A673 (cell line): ENCODE measurements at regions not wholly inside any gene's neighbourhood (a gene's known extent, or its start where the extent isn't known, plus 50 kb on each side); places are given as distances from the start of the nearest gene placed in this dataset.

ENCODE experiments used
- BruUV-seq: library from RNA; stranded (reverse); fragments of 400-500 nt; replicated peaks from 2 replicates; lab custom pipeline; 2021; lab: Mats Ljungman, UMichigan
- CTCF ChIA-PET: fragments of 300-600 bp; sonication (Branson Sonifier 250); formaldehyde crosslinking; loops from one replicate; lab custom pipeline; 2022; ENCODE audit warnings: antibody characterized with exemption; lab: Charles Lee
- POLR2A ChIA-PET: fragments of 300-600 bp; sonication (Branson Sonifier 250); formaldehyde crosslinking; loops from one replicate; lab custom pipeline; 2022; ENCODE audit warnings: antibody characterized with exemption; ENCODE audit not compliant: low non-redundant PET; lab: Charles Lee
- DNase-seq: peaks from one replicate; pipeline ENCODE4 v3.0.0-alpha.2; 2015; ENCODE audit warnings: low spot score
- H3K27ac ChIP-seq: fragments of 200-600 bp; sonication (generic); 2 replicates; pipeline ENCODE4 v1.5.1; 2016; ENCODE audit warnings: mixed run types, low read depth, mild to moderate bottlenecking, mixed read lengths, antibody characterized with exemption, low read length; ENCODE audit not compliant: poor library complexity, severe bottlenecking
- H3K27me3 ChIP-seq: fragments of 200-600 bp; sonication (generic); replicated peaks from 2 replicates; pipeline ENCODE4 v1.6.1; 2017; ENCODE audit warnings: mixed run types, low read depth, mild to moderate bottlenecking, mixed read lengths, antibody characterized with exemption, low read length; ENCODE audit not compliant: insufficient read depth, poor library complexity
- H3K36me3 ChIP-seq: fragments of 200-600 bp; sonication (generic); 2 replicates; pipeline ENCODE4 v1.6.1; 2016; ENCODE audit warnings: mixed run types, mild to moderate bottlenecking, mixed read lengths, antibody characterized with exemption, low read length; ENCODE audit not compliant: insufficient read depth, poor library complexity, severe bottlenecking
- H3K4me1 ChIP-seq: fragments of 200-600 bp; sonication (generic); 2 replicates; pipeline ENCODE4 v1.6.1; 2017; ENCODE audit warnings: mixed run types, mild to moderate bottlenecking, mixed read lengths, antibody characterized with exemption, low read length; ENCODE audit not compliant: insufficient read depth, poor library complexity, severe bottlenecking
- H3K4me3 ChIP-seq: fragments of 200-600 bp; sonication (generic); 2 replicates; pipeline ENCODE4 v1.5.1; 2016; ENCODE audit warnings: low read depth, mixed run types, mild to moderate bottlenecking, mixed read lengths, low read length; ENCODE audit not compliant: poor library complexity, severe bottlenecking
- H3K9me3 ChIP-seq: fragments of 200-600 bp; sonication (generic); 2 replicates; pipeline ENCODE4 v1.6.1; 2016; ENCODE audit warnings: mixed run types, low read depth, mild to moderate bottlenecking, mixed read lengths, antibody characterized with exemption, low read length; ENCODE audit not compliant: poor library complexity, severe bottlenecking
- EZH2 ChIP-seq: fragments of 200-600 bp; sonication (generic); IDR thresholded peaks from 2 replicates; pipeline ENCODE4 v1.6.1; 2017; ENCODE audit warnings: borderline replicate concordance, low read depth, mild to moderate bottlenecking, mixed read lengths, antibody characterized with exemption, low read length; ENCODE audit not compliant: poor library complexity, severe bottlenecking
- intact Hi-C: fragments of 100-400 bp; cut with micrococcal nuclease; formaldehyde crosslinking; loops from one replicate; pipeline ENCODE4 v1.10.0; 2022; ENCODE audit not compliant: unreplicated experiment
- TF ChIP-seq, protein P1 (sequence below): fragments of 300-800, 200-600 bp; sonication (generic); conservative IDR thresholded peaks from 2 replicates; pipeline ENCODE4 v1.5.1; 2017; ENCODE audit warnings: low read depth, mild to moderate bottlenecking, antibody characterized with exemption, low read length, moderate library complexity, mixed read lengths

DNA sequence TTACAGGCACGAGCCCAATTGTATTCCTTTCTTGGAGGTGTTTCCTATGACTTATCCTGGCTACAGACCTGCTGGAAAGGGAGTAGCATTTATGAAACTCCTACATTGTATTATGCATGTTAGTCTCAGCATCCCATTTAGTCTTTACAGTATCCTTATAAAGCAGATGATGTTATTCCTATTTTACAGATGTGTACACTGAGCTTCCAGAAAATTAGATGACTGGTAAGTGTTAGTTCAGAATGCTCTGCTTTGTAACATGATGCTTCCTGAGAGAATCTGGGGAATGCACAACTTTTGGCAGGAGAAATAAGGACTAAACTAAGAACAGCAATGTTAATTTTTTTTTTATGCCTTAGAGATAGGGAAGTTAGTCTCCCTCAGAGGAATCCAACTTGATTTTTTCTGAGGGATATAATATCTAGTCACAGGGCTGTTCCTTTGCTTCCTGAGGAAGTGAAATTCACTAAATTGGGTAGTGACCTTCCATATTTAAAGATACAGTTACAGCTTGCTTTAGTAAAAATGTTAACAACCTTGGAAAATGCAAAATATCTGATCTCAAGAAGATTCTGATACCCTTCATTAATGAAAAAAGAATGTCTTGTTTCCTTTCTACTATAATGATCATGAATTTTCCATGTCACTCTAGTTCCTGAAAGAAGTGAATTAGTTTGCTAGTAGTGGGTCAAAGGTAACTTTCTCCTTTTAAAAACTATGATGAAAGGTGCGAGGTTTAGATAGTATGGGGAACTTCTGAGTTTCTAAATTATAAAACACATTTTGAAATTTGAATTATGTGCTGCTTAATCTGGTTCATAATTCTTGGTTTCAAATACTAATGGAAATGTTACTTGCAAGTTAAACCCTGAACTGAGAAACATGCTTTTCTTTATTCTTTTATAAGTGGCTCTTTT is 194.0 kb upstream of the PRPS1L1 start:
- no TSS peak for BruUV-seq
- Histone ChIP-seq H3K27ac (no peak overlapping the region), H3K9me3 (no peaks in the 10 kb centered on the region), H3K4me1 (no peaks in the 10 kb centered on the region), H3K27me3 (no peaks in the 10 kb centered on the region), H3K4me3 (no peak overlapping the region), H3K36me3 (no peaks in the 10 kb centered on the region)
- intact Hi-C loops, result no loop called here
- POLR2A ChIA-PET, result no interaction called here
- TF ChIP-seq, protein P1, sequence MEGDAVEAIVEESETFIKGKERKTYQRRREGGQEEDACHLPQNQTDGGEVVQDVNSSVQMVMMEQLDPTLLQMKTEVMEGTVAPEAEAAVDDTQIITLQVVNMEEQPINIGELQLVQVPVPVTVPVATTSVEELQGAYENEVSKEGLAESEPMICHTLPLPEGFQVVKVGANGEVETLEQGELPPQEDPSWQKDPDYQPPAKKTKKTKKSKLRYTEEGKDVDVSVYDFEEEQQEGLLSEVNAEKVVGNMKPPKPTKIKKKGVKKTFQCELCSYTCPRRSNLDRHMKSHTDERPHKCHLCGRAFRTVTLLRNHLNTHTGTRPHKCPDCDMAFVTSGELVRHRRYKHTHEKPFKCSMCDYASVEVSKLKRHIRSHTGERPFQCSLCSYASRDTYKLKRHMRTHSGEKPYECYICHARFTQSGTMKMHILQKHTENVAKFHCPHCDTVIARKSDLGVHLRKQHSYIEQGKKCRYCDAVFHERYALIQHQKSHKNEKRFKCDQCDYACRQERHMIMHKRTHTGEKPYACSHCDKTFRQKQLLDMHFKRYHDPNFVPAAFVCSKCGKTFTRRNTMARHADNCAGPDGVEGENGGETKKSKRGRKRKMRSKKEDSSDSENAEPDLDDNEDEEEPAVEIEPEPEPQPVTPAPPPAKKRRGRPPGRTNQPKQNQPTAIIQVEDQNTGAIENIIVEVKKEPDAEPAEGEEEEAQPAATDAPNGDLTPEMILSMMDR, result no peak
- TF ChIP-seq EZH2, result no peak
- CTCF ChIA-PET, result no interaction called here
- DNase-seq, result no peak

DNA sequence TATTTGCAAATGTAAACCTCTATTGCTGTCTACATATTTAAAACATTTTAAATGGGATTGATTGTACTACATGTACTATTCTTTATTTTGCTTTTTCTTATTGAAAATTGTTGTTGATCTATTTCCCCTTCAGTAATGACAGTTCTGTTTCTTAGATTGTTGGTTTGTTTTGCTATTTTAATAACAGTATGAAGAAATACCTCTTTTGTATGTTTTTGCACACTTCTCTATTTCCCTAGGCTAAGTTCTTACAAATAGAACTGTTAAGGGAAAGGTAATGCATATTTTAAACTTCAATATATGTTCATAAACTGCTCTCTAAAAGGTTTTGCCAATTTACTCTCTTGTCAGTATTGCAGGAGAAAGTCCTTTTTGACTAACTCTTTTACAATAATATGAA is 195.0 kb upstream of the PRPS1L1 start:
- Histone ChIP-seq H3K4me3 (no peak overlapping the region), H3K27ac (no peak overlapping the region), H3K36me3 (no peaks in the 10 kb centered on the region), H3K9me3 (no peaks in the 10 kb centered on the region), H3K4me1 (no peaks in the 10 kb centered on the region), H3K27me3 (no peaks in the 10 kb centered on the region)
- intact Hi-C loops, result no loop called here
- ChIA-PET POLR2A (no interaction called here), CTCF (no interaction called here)
- no TSS peak for BruUV-seq
- DNase-seq, result no peak
- TF ChIP-seq EZH2, result no peak
- TF ChIP-seq, protein P1, result no peak

DNA sequence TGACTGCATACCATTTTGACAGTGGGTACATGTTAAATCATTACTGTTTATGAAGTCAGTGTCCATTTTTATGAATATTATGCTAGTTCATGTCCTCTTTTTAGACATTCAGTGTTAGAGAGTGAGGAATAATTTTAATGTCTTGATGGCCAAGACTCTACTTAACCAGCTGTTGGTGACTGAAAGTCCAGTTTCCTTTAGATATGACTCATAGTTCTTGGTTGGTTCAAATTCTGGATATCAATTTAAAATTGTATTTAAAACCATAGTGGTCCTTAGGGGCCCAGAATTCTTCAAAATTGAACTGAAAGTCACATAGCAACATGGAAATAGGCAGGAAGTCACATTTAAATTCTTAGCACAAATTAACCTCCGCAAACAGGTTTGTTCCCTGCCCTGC is 196.5 kb upstream of the PRPS1L1 start:
- no peaks in the 10 kb centered on the region for H3K4me1 ChIP-seq
- intact Hi-C loops, result no loop called here
- CTCF ChIA-PET, result no interaction called here

More for the DNA sequence above, 196.5 kb upstream of the PRPS1L1 start:
- H3K36me3 ChIP-seq, result no peaks in the 10 kb centered on the region
- no peak for DNase-seq
- no TSS peak for BruUV-seq
- no peaks in the 10 kb centered on the region for H3K9me3 ChIP-seq
- no peaks in the 10 kb centered on the region for H3K27me3 ChIP-seq
- TF ChIP-seq, protein P1, result no peak
- no peak for TF ChIP-seq EZH2
- POLR2A ChIA-PET, result no interaction called here
- no peak overlapping the region for H3K4me3 ChIP-seq
- no peak overlapping the region for H3K27ac ChIP-seq
